SK-N-SH (cell line): ENCODE measurements at regions not wholly inside any gene's neighbourhood (a gene's known extent, or its start where the extent isn't known, plus 50 kb on each side); places are given as distances from the start of the nearest gene placed in this dataset.

Source experiments
- CTCF ChIA-PET: fragments of 300-600, 350-600 bp; formaldehyde crosslinking; extraction: SDS; loops from one replicate; lab custom pipeline; 2021; lab: Yijun Ruan, JAX
- POLR2A ChIA-PET: fragments of 350-600 bp; sonication (Branson Sonifier 250); formaldehyde crosslinking; extraction: SDS; loops from one replicate; lab custom pipeline; 2020; ENCODE audit warnings: antibody characterized with exemption, inconsistent platforms; lab: Yijun Ruan, JAX
- DNase-seq: peaks from one replicate; pipeline ENCODE4 v3.0.0; 2012
- H2AFZ ChIP-seq: fragments of 200-600 bp; sonication (generic); 2 replicates; pipeline ENCODE4 v1.8.1; 2016; ENCODE audit warnings: antibody characterized with exemption, mild to moderate bottlenecking, low read depth
- H3F3A ChIP-seq: fragments of 200-600 bp; sonication (generic); replicated peaks from 2 replicates; pipeline ENCODE3; 2016; ENCODE audit warnings: antibody characterized with exemption, mild to moderate bottlenecking; ENCODE audit not compliant: insufficient read depth
- H3K27ac ChIP-seq, 2 experiments: fragments of 200-500 bp in 1 of 2; fragments of 200-600 bp in 1 of 2; sonication (Bioruptor generic) in 1 of 2; sonication (generic), shearing (Covaris generic) in 1 of 2; 2 replicates each; pipeline versions ENCODE4 v1.5.1 to v1.6.1; 2014 to 2016; ENCODE audit warnings: low read depth in 2 of 2, inconsistent platforms in 1 of 2, low read length in 1 of 2, mild to moderate bottlenecking in 1 of 2, mixed read lengths in 1 of 2
- H3K27me3 ChIP-seq: fragments of 200-600 bp; sonication (generic), shearing (Covaris generic); 2 replicates; pipeline ENCODE4 v1.6.1; 2016; ENCODE audit warnings: mixed run types; ENCODE audit not compliant: insufficient read depth
- H3K36me3 ChIP-seq, 2 experiments: fragments of 200-500 bp in 1 of 2; fragments of 200-600 bp in 1 of 2; sonication (Bioruptor generic) in 1 of 2; sonication (generic) in 1 of 2; replicated peaks in 1 of 2; 2 replicates each; pipeline versions ENCODE3 to v1.5.1; 2014 to 2016; ENCODE audit warnings: low read length in 1 of 2, mild to moderate bottlenecking in 1 of 2; ENCODE audit not compliant: insufficient read depth in 2 of 2, control insufficient read depth in 1 of 2
- H3K4me1 ChIP-seq, 2 experiments: fragments of 200-500 bp in 1 of 2; fragments of 200-600 bp in 1 of 2; sonication (Bioruptor generic) in 1 of 2; sonication (generic), shearing (Covaris generic) in 1 of 2; 2 replicates each; pipeline versions ENCODE4 v1.5.1 to v1.6.1; 2014 to 2016; ENCODE audit warnings: low read depth in 1 of 2, low read length in 1 of 2, mixed run types in 1 of 2; ENCODE audit not compliant: insufficient read depth in 2 of 2, control insufficient read depth in 1 of 2
- H3K4me2 ChIP-seq: fragments of 200-600 bp; sonication (generic), shearing (Covaris generic); 2 replicates; pipeline ENCODE4 v1.6.1; 2017; ENCODE audit warnings: mixed run types
- H3K4me3 ChIP-seq, 2 experiments: fragments of 200-500 bp in 1 of 2; fragments of 200-600 bp in 1 of 2; sonication (Bioruptor generic) in 1 of 2; sonication (generic), shearing (Covaris generic) in 1 of 2; 2 replicates each; pipeline versions ENCODE4 v1.5.1 to v1.8.1; 2014 to 2016; ENCODE audit warnings: low read depth in 2 of 2, inconsistent platforms in 1 of 2, low read length in 1 of 2, mild to moderate bottlenecking in 1 of 2, mixed read lengths in 1 of 2, moderate library complexity in 1 of 2
- H3K79me2 ChIP-seq: fragments of 200-600 bp; sonication (generic); 2 replicates; pipeline ENCODE4 v1.8.1; 2017; ENCODE audit warnings: mild to moderate bottlenecking; ENCODE audit not compliant: insufficient read depth
- H3K9ac ChIP-seq: fragments of 200-600 bp; sonication (generic); 2 replicates; pipeline ENCODE4 v1.6.1; 2017; ENCODE audit warnings: mixed run types
- H3K9me2 ChIP-seq: fragments of 200-600 bp; sonication (generic); 2 replicates; pipeline ENCODE4 v1.6.1; 2017; ENCODE audit warnings: mixed run types
- H3K9me3 ChIP-seq: fragments of 200-600 bp; sonication (generic); 2 replicates; pipeline ENCODE4 v1.6.1; 2017; ENCODE audit warnings: mixed run types, mild to moderate bottlenecking, moderate library complexity
- H4K20me1 ChIP-seq: fragments of 200-600 bp; sonication (generic); 2 replicates; pipeline ENCODE4 v1.6.1; 2017; ENCODE audit warnings: mild to moderate bottlenecking, mixed run types; ENCODE audit not compliant: insufficient read depth
- CHD2 ChIP-seq: fragments of 150-350 bp; IDR thresholded peaks from 2 replicates; pipeline ENCODE4 v1.6.1; 2018; ENCODE audit warnings: low read length; ENCODE audit not compliant: partially characterized antibody
- ELF1 ChIP-seq: IDR thresholded peaks from 2 replicates; pipeline ENCODE4 v1.4.0; 2012
- EZH2phosphoT487 ChIP-seq: fragments of 200-600 bp; sonication (generic); IDR thresholded peaks from 2 replicates; pipeline ENCODE4 v1.6.1; 2017; ENCODE audit warnings: low read depth, mixed run types, mild to moderate bottlenecking, antibody characterized with exemption, moderate library complexity, borderline replicate concordance
- FOSL2 ChIP-seq: IDR thresholded peaks from 2 replicates; pipeline ENCODE4 v1.4.0; 2012; ENCODE audit warnings: low read depth, mild to moderate bottlenecking, moderate library complexity, borderline replicate concordance
- FOXJ3 ChIP-seq: sonication (generic); formaldehyde crosslinking; IDR thresholded peaks from 2 replicates; pipeline ENCODE4 v1.5.1; 2020; ENCODE audit warnings: mild to moderate bottlenecking, missing genetic modification reagents
- FOXM1 ChIP-seq: IDR thresholded peaks from 2 replicates; pipeline ENCODE4 v1.4.0; 2012; ENCODE audit warnings: low read depth, mild to moderate bottlenecking
- GABPA ChIP-seq: IDR thresholded peaks from 2 replicates; pipeline ENCODE4 v1.4.0; 2012; ENCODE audit warnings: low read depth, mild to moderate bottlenecking
- GATA2 ChIP-seq: sonication (generic); formaldehyde crosslinking; IDR thresholded peaks from 2 replicates; pipeline ENCODE4 v1.5.0; 2020; ENCODE audit warnings: mild to moderate bottlenecking, missing genetic modification reagents
- IRF3 ChIP-seq: fragments of 150-350 bp; IDR thresholded peaks from 2 replicates; pipeline ENCODE4 v1.6.1; 2016; ENCODE audit warnings: mild to moderate bottlenecking, low read depth, low read length
- MAX ChIP-seq: IDR thresholded peaks from 2 replicates; pipeline ENCODE4 v1.4.0; 2012; ENCODE audit warnings: low read depth
- MEF2A ChIP-seq: IDR thresholded peaks from 2 replicates; pipeline ENCODE4 v1.4.0; 2012; ENCODE audit warnings: low read depth, borderline replicate concordance
- MXI1 ChIP-seq: IDR thresholded peaks from 2 replicates; pipeline ENCODE4 v1.6.1; 2012; ENCODE audit warnings: mild to moderate bottlenecking, low read depth, low read length, improper control_type of control experiment
- RAD21 ChIP-seq: IDR thresholded peaks from 2 replicates; pipeline ENCODE4 v1.6.1; 2012; ENCODE audit warnings: mild to moderate bottlenecking, low read length
- RXRA ChIP-seq: IDR thresholded peaks from 2 replicates; pipeline ENCODE4 v1.4.0; 2012; ENCODE audit warnings: low read depth, mild to moderate bottlenecking, borderline replicate concordance
- SMC3 ChIP-seq: IDR thresholded peaks from 2 replicates; pipeline ENCODE4 v1.6.1; 2012; ENCODE audit warnings: low read depth, low read length, improper control_type of control experiment
- TAF1 ChIP-seq: IDR thresholded peaks from 2 replicates; pipeline ENCODE4 v1.6.1; 2012; ENCODE audit warnings: low read depth, mild to moderate bottlenecking, low read length, moderate library complexity, borderline replicate concordance
- TCF12 ChIP-seq: IDR thresholded peaks from 2 replicates; pipeline ENCODE4 v1.4.0; 2012
- TEAD4 ChIP-seq: IDR thresholded peaks from 2 replicates; pipeline ENCODE4 v1.4.0; 2012; ENCODE audit warnings: mild to moderate bottlenecking, borderline replicate concordance; ENCODE audit not compliant: insufficient read depth
- USF1 ChIP-seq: IDR thresholded peaks from 2 replicates; pipeline ENCODE4 v1.4.0; 2012; ENCODE audit warnings: low read depth, borderline replicate concordance
- USF2 ChIP-seq: fragments of 150-350 bp; IDR thresholded peaks from 2 replicates; pipeline ENCODE4 v1.6.1; 2017; ENCODE audit warnings: antibody characterized with exemption, low read length, low read depth, borderline replicate concordance
- YY1 ChIP-seq: IDR thresholded peaks from 2 replicates; pipeline ENCODE4 v1.4.0; 2012; ENCODE audit warnings: low read depth, mild to moderate bottlenecking
- WGBS: methylation state at CpG from one replicate; pipeline ENCODE4 v1.1.6; 2017; ENCODE audit warnings: low lambda C conversion rate; 5-methylcytosine and 5-hydroxymethylcytosine counted together

GRCh38 chr4:23441530-23442069 lies 448.2 kb downstream of the PPARGC1A start:
- Histone ChIP-seq H3K36me3 (no peaks in the 10 kb centered on the region), H3K4me3 (no peak overlapping the region), H2AFZ (no peak overlapping the region), H3K9me3 (no peaks in the 10 kb centered on the region), H3F3A (no peaks in the 10 kb centered on the region), H4K20me1 (no peaks in the 10 kb centered on the region), H3K27ac (no peak overlapping the region), H3K27me3 (no peaks in the 10 kb centered on the region), H3K9ac (no peak overlapping the region), H3K9me2 (no peaks in the 10 kb centered on the region), H3K4me2 (no peak overlapping the region), H3K4me1 (no peaks in the 10 kb centered on the region), H3K79me2 (no peaks in the 10 kb centered on the region)
- TF ChIP-seq GABPA (no peak), CHD2 (no peak), ELF1 (no peak), FOSL2 (no peak), FOXJ3 (no peak)
- POLR2A ChIA-PET: no interaction called here
- 0% methylated on average over 1 of the region's 1 CpG for WGBS
- DNase-seq: no peak
- CTCF ChIA-PET: no interaction called here

GRCh38 chr4:23438764-23439163 lies 451.1 kb downstream of the PPARGC1A start:
- no peaks in the 10 kb centered on the region for H3K4me1 ChIP-seq
- H3K9me3 ChIP-seq: no peaks in the 10 kb centered on the region
- POLR2A ChIA-PET: no interaction called here
- no peaks in the 10 kb centered on the region for H3K9me2 ChIP-seq
- no peaks in the 10 kb centered on the region for H4K20me1 ChIP-seq
- CTCF ChIA-PET: no interaction called here
- no peak overlapping the region for H3K27ac ChIP-seq
- H3K79me2 ChIP-seq: no peaks in the 10 kb centered on the region
- no peak overlapping the region for H3K4me2 ChIP-seq
- WGBS: 3% methylated on average over 1 of the region's 1 CpG
- DNase-seq: no peak
- no peak overlapping the region for H3K9ac ChIP-seq
- no peaks in the 10 kb centered on the region for H3F3A ChIP-seq
- no peaks in the 10 kb centered on the region for H3K27me3 ChIP-seq
- H3K36me3 ChIP-seq: no peaks in the 10 kb centered on the region
- no peak overlapping the region for H2AFZ ChIP-seq
- no peak overlapping the region for H3K4me3 ChIP-seq
- TF ChIP-seq RAD21: no peak
- no peak for TF ChIP-seq TAF1
- TF ChIP-seq GABPA: no peak
- TF ChIP-seq YY1: no peak
- no peak for TF ChIP-seq USF2
- no peak for TF ChIP-seq TCF12
- no peak for TF ChIP-seq ELF1
- TF ChIP-seq MXI1: no peak
- TF ChIP-seq TEAD4: no peak
- no peak for TF ChIP-seq FOXJ3
- TF ChIP-seq IRF3: no peak
- no peak for TF ChIP-seq GATA2
- TF ChIP-seq MAX: no peak
- TF ChIP-seq RXRA: no peak
- no peak for TF ChIP-seq SMC3
- no peak for TF ChIP-seq CHD2
- no peak for TF ChIP-seq EZH2phosphoT487
- TF ChIP-seq USF1: no peak
- no peak for TF ChIP-seq FOXM1
- no peak for TF ChIP-seq MEF2A
- TF ChIP-seq, all 33 proteins: peak for 0
